Thyroid gland (tissue), 4 donors: ENCODE measurements at regions not wholly inside any gene's neighbourhood (a gene's known extent, or its start where the extent isn't known, plus 50 kb on each side); places are given as distances from the start of the nearest gene placed in this dataset.

Experiments used
- POLR2A ChIP-seq, 2 donors: fragments of 450-650 bp; IDR thresholded peaks; one replicate each; pipeline ENCODE4 v1.6.1; 2017; ENCODE audit warnings: antibody characterized with exemption in 2 of 2, mild to moderate bottlenecking in 2 of 2, moderate library complexity in 1 of 2
- TF ChIP-seq, protein P1 (sequence below), 6 experiments: fragments of 200-600 bp in 3 of 6; fragments of 450-650 bp in 3 of 6; sonication (generic) in 3 of 6; IDR thresholded peaks; one replicate each; pipeline ENCODE4 v1.5.1; 2016 to 2019; ENCODE audit warnings: antibody characterized with exemption in 6 of 6, mild to moderate bottlenecking in 2 of 6, inconsistent platforms in 1 of 6, moderate library complexity in 1 of 6

DNA sequence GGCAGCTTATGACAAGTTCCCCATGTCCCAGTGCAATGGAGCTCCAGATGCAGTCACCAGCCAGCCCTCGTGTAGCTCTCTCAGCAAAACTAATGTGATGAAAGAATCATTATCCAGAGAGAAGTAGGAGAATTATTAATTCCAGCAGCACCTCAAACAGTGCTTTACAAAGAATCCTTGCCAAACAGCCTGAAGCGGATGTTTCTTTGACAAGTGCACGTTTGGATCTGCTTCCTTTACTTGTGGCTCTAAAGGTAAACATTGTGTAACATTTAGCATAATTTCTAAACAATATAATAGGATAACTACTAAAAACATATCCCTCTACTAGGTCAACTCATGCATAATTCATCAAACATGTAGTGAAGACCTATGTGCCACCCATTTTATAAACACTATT lies 197.0 kb downstream of the FAM181B start:
- no peak for TF ChIP-seq POLR2A (IDR thresholded peaks at IDR 0.05)
- TF ChIP-seq, protein P1, sequence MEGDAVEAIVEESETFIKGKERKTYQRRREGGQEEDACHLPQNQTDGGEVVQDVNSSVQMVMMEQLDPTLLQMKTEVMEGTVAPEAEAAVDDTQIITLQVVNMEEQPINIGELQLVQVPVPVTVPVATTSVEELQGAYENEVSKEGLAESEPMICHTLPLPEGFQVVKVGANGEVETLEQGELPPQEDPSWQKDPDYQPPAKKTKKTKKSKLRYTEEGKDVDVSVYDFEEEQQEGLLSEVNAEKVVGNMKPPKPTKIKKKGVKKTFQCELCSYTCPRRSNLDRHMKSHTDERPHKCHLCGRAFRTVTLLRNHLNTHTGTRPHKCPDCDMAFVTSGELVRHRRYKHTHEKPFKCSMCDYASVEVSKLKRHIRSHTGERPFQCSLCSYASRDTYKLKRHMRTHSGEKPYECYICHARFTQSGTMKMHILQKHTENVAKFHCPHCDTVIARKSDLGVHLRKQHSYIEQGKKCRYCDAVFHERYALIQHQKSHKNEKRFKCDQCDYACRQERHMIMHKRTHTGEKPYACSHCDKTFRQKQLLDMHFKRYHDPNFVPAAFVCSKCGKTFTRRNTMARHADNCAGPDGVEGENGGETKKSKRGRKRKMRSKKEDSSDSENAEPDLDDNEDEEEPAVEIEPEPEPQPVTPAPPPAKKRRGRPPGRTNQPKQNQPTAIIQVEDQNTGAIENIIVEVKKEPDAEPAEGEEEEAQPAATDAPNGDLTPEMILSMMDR (IDR thresholded peaks at IDR 0.05) = no peak
